ENCODE measurements at regions not wholly inside any gene's neighbourhood (a gene's known extent, or its start where the extent isn't known, plus 50 kb on each side); places are given as distances from the start of the nearest gene placed in this dataset.

GRCh38 chr16:17983114-17983513 lies 353.4 kb downstream of the NPIPA8 start:
- TF ChIP-seq CTCF (IDR thresholded peaks at IDR 0.05 in 8 of 11, conservative IDR thresholded peaks at IDR 0.05 in 3 of 11) (no peak), POLR2A (IDR thresholded peaks at IDR 0.05) (no peak)
